ENCODE measurements at regions not wholly inside any gene's neighbourhood (a gene's known extent, or its start where the extent isn't known, plus 50 kb on each side); places are given as distances from the start of the nearest gene placed in this dataset.

DNA sequence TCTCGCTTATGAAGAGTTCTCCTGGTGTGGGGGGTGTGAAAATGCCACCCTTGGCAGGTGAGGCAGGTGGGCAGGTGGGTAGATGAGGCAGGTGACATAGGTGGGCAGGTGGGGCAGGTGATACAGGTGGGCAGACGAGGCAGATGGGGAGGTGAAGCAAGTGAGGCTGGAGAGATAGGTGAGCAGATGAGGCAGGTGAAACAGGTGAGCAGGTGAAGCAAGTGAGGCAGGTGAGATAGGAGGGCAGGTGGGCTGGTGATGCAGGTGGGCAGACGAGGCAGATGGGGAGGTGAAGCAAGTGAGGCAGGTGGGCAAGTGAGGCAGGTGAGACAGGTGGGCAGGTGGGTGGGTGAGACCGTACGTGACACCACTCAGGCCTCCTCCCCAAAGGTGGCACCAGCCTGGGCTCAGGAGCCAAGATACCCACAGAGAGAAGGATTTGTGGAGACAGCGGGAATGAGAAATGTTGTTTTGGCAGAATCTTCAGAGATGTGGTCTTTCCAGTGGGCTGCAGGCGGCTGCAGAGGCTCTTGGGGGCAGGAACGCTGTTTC, 232.3 kb upstream of the MYT1L start:
- ATAC-seq (no peak), DNase-seq (ENCODE audit: extremely low read depth in 1 of 4, low spot score in 3 of 4) (no peak), FAIRE-seq (no peak)
- no peak overlapping the region for H2AFZ ChIP-seq (ENCODE audit: low read depth, low read length)
- in situ Hi-C loops (cut with MboI), result no loop called here
- ChIA-PET CTCF (ENCODE audit: low intra/inter-chr PET ratio) (no interaction called here), POLR2A (no interaction called here)
- TF ChIP-seq RNF2 (IDR thresholded peaks at IDR 0.05), result no peak
- no peak for TF ChIP-seq GABPA (tag; conservative IDR thresholded peaks at IDR 0.05; ENCODE audit: low read depth)
- TF ChIP-seq ZNF696 (CRISPR knock-in tag; conservative IDR thresholded peaks at IDR 0.05), result no peak
- no peak for TF ChIP-seq IRF2 (CRISPR knock-in tag; IDR thresholded peaks at IDR 0.05)
- no peak for TF ChIP-seq SMC3 (conservative IDR thresholded peaks at IDR 0.05; ENCODE audit: insufficient read depth, low read depth, low read length)
- TF ChIP-seq, protein P1, sequence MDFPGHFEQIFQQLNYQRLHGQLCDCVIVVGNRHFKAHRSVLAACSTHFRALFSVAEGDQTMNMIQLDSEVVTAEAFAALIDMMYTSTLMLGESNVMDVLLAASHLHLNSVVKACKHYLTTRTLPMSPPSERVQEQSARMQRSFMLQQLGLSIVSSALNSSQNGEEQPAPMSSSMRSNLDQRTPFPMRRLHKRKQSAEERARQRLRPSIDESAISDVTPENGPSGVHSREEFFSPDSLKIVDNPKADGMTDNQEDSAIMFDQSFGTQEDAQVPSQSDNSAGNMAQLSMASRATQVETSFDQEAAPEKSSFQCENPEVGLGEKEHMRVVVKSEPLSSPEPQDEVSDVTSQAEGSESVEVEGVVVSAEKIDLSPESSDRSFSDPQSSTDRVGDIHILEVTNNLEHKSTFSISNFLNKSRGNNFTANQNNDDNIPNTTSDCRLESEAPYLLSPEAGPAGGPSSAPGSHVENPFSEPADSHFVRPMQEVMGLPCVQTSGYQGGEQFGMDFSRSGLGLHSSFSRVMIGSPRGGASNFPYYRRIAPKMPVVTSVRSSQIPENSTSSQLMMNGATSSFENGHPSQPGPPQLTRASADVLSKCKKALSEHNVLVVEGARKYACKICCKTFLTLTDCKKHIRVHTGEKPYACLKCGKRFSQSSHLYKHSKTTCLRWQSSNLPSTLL (IDR thresholded peaks at IDR 0.05), result no peak
- no peak for TF ChIP-seq ZNF583 (CRISPR knock-in tag; IDR thresholded peaks at IDR 0.05)
- TF ChIP-seq KAT8 (IDR thresholded peaks at IDR 0.05; ENCODE audit: low read depth), result no peak
- TF ChIP-seq, protein P2, sequence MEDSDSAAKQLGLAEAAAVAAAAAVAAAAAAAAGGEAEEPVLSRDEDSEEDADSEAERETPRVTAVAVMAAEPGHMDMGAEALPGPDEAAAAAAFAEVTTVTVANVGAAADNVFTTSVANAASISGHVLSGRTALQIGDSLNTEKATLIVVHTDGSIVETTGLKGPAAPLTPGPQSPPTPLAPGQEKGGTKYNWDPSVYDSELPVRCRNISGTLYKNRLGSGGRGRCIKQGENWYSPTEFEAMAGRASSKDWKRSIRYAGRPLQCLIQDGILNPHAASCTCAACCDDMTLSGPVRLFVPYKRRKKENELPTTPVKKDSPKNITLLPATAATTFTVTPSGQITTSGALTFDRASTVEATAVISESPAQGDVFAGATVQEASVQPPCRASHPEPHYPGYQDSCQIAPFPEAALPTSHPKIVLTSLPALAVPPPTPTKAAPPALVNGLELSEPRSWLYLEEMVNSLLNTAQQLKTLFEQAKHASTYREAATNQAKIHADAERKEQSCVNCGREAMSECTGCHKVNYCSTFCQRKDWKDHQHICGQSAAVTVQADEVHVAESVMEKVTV (CRISPR knock-in tag; IDR thresholded peaks at IDR 0.05), result no peak
- no peak for TF ChIP-seq ZNF282 (CRISPR knock-in tag; IDR thresholded peaks at IDR 0.05)
- 2% methylated on average over 8 of the region's 8 CpGs for WGBS (ENCODE audit: insufficient coverage, low coverage, missing lambda C conversion rate)
- peaks cover 24 to 56% of the 10 kb centered on the region in 2 experiments; a peak in 4 of 5 replicates for H3K27me3 ChIP-seq (ENCODE audit: control insufficient read depth in 2 of 2, insufficient read depth in 2 of 2, low read length in 2 of 2)
- no peaks in the 10 kb centered on the region for H3K9me1 ChIP-seq (ENCODE audit: control insufficient read depth, insufficient read depth, low read length)
- no peaks in the 10 kb centered on the region; a peak in 1 of 5 replicates for H3K4me1 ChIP-seq (replicated peaks in 1 of 2; ENCODE audit: control insufficient read depth in 2 of 2, insufficient read depth in 2 of 2, low read length in 2 of 2)
- no peaks in the 10 kb centered on the region for H3K79me2 ChIP-seq (ENCODE audit: control insufficient read depth, insufficient read depth, low read length)
- BruUV-seq (replicated peaks), result no TSS peak
- H4K20me1 ChIP-seq (replicated peaks; ENCODE audit: control insufficient read depth, insufficient read depth, low read length), result peaks cover 12% of the 10 kb centered on the region; the same call in 1 of the 2 replicates
- H3K36me3 ChIP-seq (ENCODE audit: control insufficient read depth, insufficient read depth, low read length), result no peaks in the 10 kb centered on the region
- intact Hi-C loops (cut with micrococcal nuclease), result no loop called here
- H3K4me3 ChIP-seq, result no peak overlapping the region
- no peak overlapping the region for H3K4me2 ChIP-seq (ENCODE audit: insufficient read depth, low read length)
- no peak overlapping the region for H3K27ac ChIP-seq (ENCODE audit: extremely low read depth, low read depth, low read length)
- no peak overlapping the region for H3K9ac ChIP-seq (ENCODE audit: insufficient read depth in 1 of 2, low read depth in 2 of 2, low read length in 2 of 2)
- no peaks in the 10 kb centered on the region for H3K9me3 ChIP-seq (replicated peaks; ENCODE audit: control insufficient read depth, insufficient read depth, low read depth, low read length)

Measured in K562 (cell line).